H1 (cell line): ENCODE measurements at regions not wholly inside any gene's neighbourhood (a gene's known extent, or its start where the extent isn't known, plus 50 kb on each side); places are given as distances from the start of the nearest gene placed in this dataset.

Experiments used
- CTCF ChIA-PET: fragments of 300-600 bp; sonication (Branson Sonifier 250); formaldehyde crosslinking; loops from one replicate; lab custom pipeline; 2021; ENCODE audit not compliant: partially characterized antibody; lab: Charles Lee
- POLR2A ChIA-PET: fragments of 300-600 bp; sonication (Branson Sonifier 250); formaldehyde crosslinking; loops from one replicate; lab custom pipeline; 2021; ENCODE audit warnings: inconsistent platforms; ENCODE audit not compliant: partially characterized antibody; lab: Charles Lee
- DNase-seq, 2 experiments: peaks; one replicate each; pipeline versions ENCODE4 v3.0.0 to v3.0.0-alpha.2; 2010 to 2022; ENCODE audit warnings: low spot score in 2 of 2, low read depth in 1 of 2, mixed read lengths in 1 of 2
- FAIRE-seq: peaks from 2 replicates; lab custom pipeline; 2011; peaks lifted over from hg19 to GRCh38; lab: Jason Lieb, UNC
- H2AFZ ChIP-seq: 2 replicates; pipeline ENCODE4 v1.8.1; 2012; ENCODE audit warnings: low read length, inconsistent platforms
- H2AK5ac ChIP-seq: 2 replicates; pipeline ENCODE4 v1.6.1; 2013; ENCODE audit warnings: low read depth, low read length
- H2BK120ac ChIP-seq: replicated peaks from 2 replicates; pipeline ENCODE3; 2013; ENCODE audit warnings: low read depth, low read length, inconsistent platforms
- H2BK12ac ChIP-seq: 2 replicates; pipeline ENCODE4 v1.6.1; 2013; ENCODE audit warnings: low read depth, low read length
- H2BK15ac ChIP-seq: 2 replicates; pipeline ENCODE4 v1.6.1; 2013; ENCODE audit warnings: low read length
- H2BK20ac ChIP-seq: 2 replicates; pipeline ENCODE4 v1.6.1; 2013; ENCODE audit warnings: low read length
- H2BK5ac ChIP-seq: 2 replicates; pipeline ENCODE4 v1.6.1; 2013; ENCODE audit warnings: low read depth, low read length
- H3K14ac ChIP-seq: 2 replicates; pipeline ENCODE4 v1.6.1; 2013; ENCODE audit warnings: inconsistent platforms; ENCODE audit not compliant: insufficient read length
- H3K18ac ChIP-seq: 2 replicates; pipeline ENCODE4 v1.6.1; 2013; ENCODE audit warnings: low read length; ENCODE audit errors: extremely low read depth
- H3K23ac ChIP-seq: 2 replicates; pipeline ENCODE4 v1.6.1; 2013; ENCODE audit warnings: inconsistent platforms; ENCODE audit not compliant: insufficient read length
- H3K23me2 ChIP-seq: 2 replicates; pipeline ENCODE4 v1.6.1; 2013; ENCODE audit warnings: low read depth, low read length
- H3K27ac ChIP-seq: 2 replicates; pipeline ENCODE4 v1.6.1; 2011; ENCODE audit warnings: low read depth, low read length, inconsistent platforms
- H3K27me3 ChIP-seq, 4 experiments: replicated peaks in 1 of 4; 1 replicate in 1 of 4; 2 replicates in 3 of 4; pipeline versions ENCODE4 v1.6.1 to v1.8.1; 2011 to 2013; ENCODE audit warnings: low read length in 3 of 4, mild to moderate bottlenecking in 3 of 4, inconsistent platforms in 2 of 4, mixed read lengths in 2 of 4, moderate library complexity in 1 of 4; ENCODE audit not compliant: control insufficient read depth in 3 of 4, insufficient read depth in 3 of 4; ENCODE audit errors: extremely low read depth in 1 of 4
- H3K36me3 ChIP-seq, 4 experiments: 2 replicates each; pipeline versions ENCODE4 v1.6.1 to v1.8.1; 2011 to 2013; ENCODE audit warnings: mild to moderate bottlenecking in 4 of 4, low read length in 3 of 4, moderate library complexity in 2 of 4, control low read depth in 1 of 4, inconsistent platforms in 1 of 4; ENCODE audit not compliant: insufficient read depth in 4 of 4, control insufficient read depth in 2 of 4
- H3K4ac ChIP-seq: replicated peaks from 2 replicates; pipeline ENCODE3; 2013; ENCODE audit warnings: low read length, low read depth, mixed read lengths, inconsistent platforms; ENCODE audit not compliant: insufficient read length
- H3K4me1 ChIP-seq, 4 experiments: replicated peaks in 1 of 4; 1 replicate in 1 of 4; 2 replicates in 3 of 4; pipeline versions ENCODE4 v1.6.1 to v1.8.1; 2011 to 2013; ENCODE audit warnings: low read length in 3 of 4, inconsistent platforms in 2 of 4, mixed read lengths in 1 of 4; ENCODE audit not compliant: insufficient read depth in 4 of 4, control insufficient read depth in 3 of 4
- H3K4me2 ChIP-seq, 2 experiments: 2 replicates each; pipeline versions ENCODE4 v1.6.1 to v1.8.1; 2011 to 2013; ENCODE audit warnings: low read depth in 2 of 2, low read length in 2 of 2, control low read depth in 1 of 2, inconsistent platforms in 1 of 2, mild to moderate bottlenecking in 1 of 2; ENCODE audit not compliant: insufficient read depth in 1 of 2
- H3K4me3 ChIP-seq, 4 experiments: fragments of 200-600, 300-600 bp in 1 of 4; sonication (generic), shearing (Covaris generic), sonication (Bioruptor Twin) in 1 of 4; 2 replicates each; pipeline versions ENCODE4 v1.5.1 to v1.8.1; 2011 to 2016; ENCODE audit warnings: low read length in 4 of 4, low read depth in 3 of 4, control low read depth in 2 of 4, inconsistent platforms in 2 of 4, mild to moderate bottlenecking in 2 of 4, mixed read lengths in 1 of 4, moderate library complexity in 1 of 4; ENCODE audit not compliant: insufficient read depth in 2 of 4; ENCODE audit errors: extremely low read depth in 1 of 4
- H3K56ac ChIP-seq: replicated peaks from 2 replicates; pipeline ENCODE3; 2013; ENCODE audit warnings: low read depth, mild to moderate bottlenecking, mixed read lengths, low read length, inconsistent platforms; ENCODE audit not compliant: insufficient read length
- H3K79me1 ChIP-seq: 2 replicates; pipeline ENCODE4 v1.6.1; 2013; ENCODE audit warnings: low read depth, low read length, control low read depth
- H3K79me2 ChIP-seq, 2 experiments: 2 replicates each; pipeline versions ENCODE4 v1.6.1 to v1.8.1; 2012 to 2013; ENCODE audit warnings: low read length in 2 of 2, mild to moderate bottlenecking in 2 of 2, inconsistent platforms in 1 of 2; ENCODE audit not compliant: insufficient read depth in 2 of 2, control insufficient read depth in 1 of 2
- H3K9ac ChIP-seq, 4 experiments: replicated peaks in 1 of 4; 1 replicate in 1 of 4; 2 replicates in 3 of 4; pipeline versions ENCODE4 v1.6.1 to v1.8.1; 2011 to 2013; ENCODE audit warnings: low read depth in 3 of 4, low read length in 3 of 4, control low read depth in 2 of 4, mild to moderate bottlenecking in 2 of 4, moderate library complexity in 2 of 4, inconsistent platforms in 1 of 4; ENCODE audit errors: extremely low read depth in 1 of 4
- H3K9me3 ChIP-seq, 2 experiments: 2 replicates each; pipeline versions ENCODE4 v1.6.1 to v1.8.1; 2012 to 2013; ENCODE audit warnings: mild to moderate bottlenecking in 2 of 2, moderate library complexity in 2 of 2, control low read depth in 1 of 2, inconsistent platforms in 1 of 2, low read depth in 1 of 2, low read length in 1 of 2, mixed read lengths in 1 of 2; ENCODE audit not compliant: insufficient read depth in 2 of 2
- H4K20me1 ChIP-seq, 2 experiments: replicated peaks in 1 of 2; 2 replicates each; pipeline versions ENCODE3 to v1.8.1; 2011 to 2013; ENCODE audit warnings: inconsistent platforms in 2 of 2, low read length in 2 of 2, mild to moderate bottlenecking in 1 of 2; ENCODE audit not compliant: insufficient read depth in 2 of 2, control insufficient read depth in 1 of 2
- H4K5ac ChIP-seq: 2 replicates; pipeline ENCODE4 v1.6.1; 2013; ENCODE audit warnings: low read length, low read depth, mixed read lengths, inconsistent platforms; ENCODE audit not compliant: insufficient read length
- H4K8ac ChIP-seq: 2 replicates; pipeline ENCODE4 v1.8.0; 2013; ENCODE audit warnings: mild to moderate bottlenecking, moderate library complexity, low read length, inconsistent platforms; ENCODE audit not compliant: insufficient read depth; ENCODE audit errors: extremely low read depth
- H4K91ac ChIP-seq: replicated peaks from 2 replicates; pipeline ENCODE3; 2013; ENCODE audit warnings: low read length, mixed read lengths, inconsistent platforms; ENCODE audit not compliant: insufficient read length
- BRCA1 ChIP-seq: IDR thresholded peaks from 2 replicates; pipeline ENCODE4 v1.6.1; 2012; ENCODE audit warnings: low read depth, low read length, improper control_type of control experiment
- WGBS, 2 experiments: shearing (Covaris generic) in 1 of 2; methylation state at CpG; one replicate each; pipeline versions ENCODE4 v1.1.6 to v1.1.7; 2013 to 2015; ENCODE audit warnings: low lambda C conversion rate in 2 of 2, mixed read lengths in 2 of 2, inconsistent platforms in 1 of 2, low coverage in 1 of 2, missing lambda C conversion rate in 1 of 2; ENCODE audit not compliant: insufficient replicate concordance in 2 of 2, insufficient coverage in 1 of 2, insufficient read length in 1 of 2; ENCODE audit errors: extremely low coverage in 1 of 2, missing lambda C conversion rate in 1 of 2; 5-methylcytosine and 5-hydroxymethylcytosine counted together
- TF ChIP-seq, protein P1 (sequence below): IDR thresholded peaks from 2 replicates; pipeline ENCODE4 v1.6.1; 2011; ENCODE audit warnings: low read depth, mild to moderate bottlenecking, low read length; ENCODE audit not compliant: insufficient read depth

- no peaks in the 10 kb centered on the region for H3K4me1 ChIP-seq
- TF ChIP-seq, protein P1, sequence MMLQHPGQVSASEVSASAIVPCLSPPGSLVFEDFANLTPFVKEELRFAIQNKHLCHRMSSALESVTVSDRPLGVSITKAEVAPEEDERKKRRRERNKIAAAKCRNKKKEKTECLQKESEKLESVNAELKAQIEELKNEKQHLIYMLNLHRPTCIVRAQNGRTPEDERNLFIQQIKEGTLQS: no peak
- no peak for TF ChIP-seq BRCA1
- TF ChIP-seq, all 59 proteins: peak for 0
- no peak overlapping the region for H2BK12ac ChIP-seq
- H3K4ac ChIP-seq: no peak overlapping the region
- H3K9me3 ChIP-seq: no peaks in the 10 kb centered on the region
- no peak overlapping the region for H3K14ac ChIP-seq
- H4K20me1 ChIP-seq: no peaks in the 10 kb centered on the region
- no peak overlapping the region for H3K4me2 ChIP-seq
- H2BK120ac ChIP-seq: no peak overlapping the region
- H3K23me2 ChIP-seq: no peaks in the 10 kb centered on the region
- 79% methylated on average over 2 of the region's 2 CpGs; no CpG with 5 or more reads in 1 of the 2 experiments for WGBS, 2 experiments
- FAIRE-seq (no peak), DNase-seq (no peak)
- H4K91ac ChIP-seq: no peak overlapping the region
- no peak overlapping the region; a peak in 1 of 8 replicates for H3K4me3 ChIP-seq
- H2BK20ac ChIP-seq: no peak overlapping the region
- no peak overlapping the region for H3K9ac ChIP-seq
- H2BK15ac ChIP-seq: no peak overlapping the region
- ChIA-PET POLR2A (interaction anchor here (0.6 to 1.0 kb wide), 2 partner anchors 200 to 1227 kb away, joined by 3 read pairs; partner anchors contain the start of gene LURAP1L), CTCF (interaction anchor here (1.0 to 1.5 kb wide), 3 partner anchors 12 to 251 kb away, joined by 4 to 5 read pairs (median 4); no protein-coding TSS in a partner anchor)
- no peak overlapping the region for H4K8ac ChIP-seq
- no peak overlapping the region for H2BK5ac ChIP-seq
- no peak overlapping the region for H3K27ac ChIP-seq
- no peaks in the 10 kb centered on the region for H3K79me1 ChIP-seq
- H3K18ac ChIP-seq: no peak overlapping the region
- H3K56ac ChIP-seq: no peak overlapping the region
- no peaks in the 10 kb centered on the region for H3K27me3 ChIP-seq
- no peaks in the 10 kb centered on the region for H3K36me3 ChIP-seq
- H3K23ac ChIP-seq: no peak overlapping the region
- H2AK5ac ChIP-seq: no peak overlapping the region
- H4K5ac ChIP-seq: no peak overlapping the region
- no peak overlapping the region for H2AFZ ChIP-seq
- no peaks in the 10 kb centered on the region for H3K79me2 ChIP-seq
Observed at GRCh38 chr9:12975496-12975895, 200.7 kb downstream of the LURAP1L start.
